ENCODE measurements at regions not wholly inside any gene's neighbourhood (a gene's known extent, or its start where the extent isn't known, plus 50 kb on each side); places are given as distances from the start of the nearest gene placed in this dataset.
"Not testable (repeated sequence)": the region's sequence is repeated elsewhere in the genome, so short reads cannot be mapped to it uniquely, and the experiment has no call there.

GRCh38 chr4:125229596-125230058 is 85.1 kb upstream of the FAT4 start:
- H3K4me3 ChIP-seq (ENCODE audit: low read depth, low read length), result no peak overlapping the region
- no peak for DNase-seq (ENCODE audit: low read depth)
- TF ChIP-seq, protein P1, sequence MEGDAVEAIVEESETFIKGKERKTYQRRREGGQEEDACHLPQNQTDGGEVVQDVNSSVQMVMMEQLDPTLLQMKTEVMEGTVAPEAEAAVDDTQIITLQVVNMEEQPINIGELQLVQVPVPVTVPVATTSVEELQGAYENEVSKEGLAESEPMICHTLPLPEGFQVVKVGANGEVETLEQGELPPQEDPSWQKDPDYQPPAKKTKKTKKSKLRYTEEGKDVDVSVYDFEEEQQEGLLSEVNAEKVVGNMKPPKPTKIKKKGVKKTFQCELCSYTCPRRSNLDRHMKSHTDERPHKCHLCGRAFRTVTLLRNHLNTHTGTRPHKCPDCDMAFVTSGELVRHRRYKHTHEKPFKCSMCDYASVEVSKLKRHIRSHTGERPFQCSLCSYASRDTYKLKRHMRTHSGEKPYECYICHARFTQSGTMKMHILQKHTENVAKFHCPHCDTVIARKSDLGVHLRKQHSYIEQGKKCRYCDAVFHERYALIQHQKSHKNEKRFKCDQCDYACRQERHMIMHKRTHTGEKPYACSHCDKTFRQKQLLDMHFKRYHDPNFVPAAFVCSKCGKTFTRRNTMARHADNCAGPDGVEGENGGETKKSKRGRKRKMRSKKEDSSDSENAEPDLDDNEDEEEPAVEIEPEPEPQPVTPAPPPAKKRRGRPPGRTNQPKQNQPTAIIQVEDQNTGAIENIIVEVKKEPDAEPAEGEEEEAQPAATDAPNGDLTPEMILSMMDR (conservative IDR thresholded peaks at IDR 0.05; ENCODE audit: low read depth, low read length), result no peak

- DNase-seq (ENCODE audit: low read depth), result no peak
- TF ChIP-seq, protein P1 (conservative IDR thresholded peaks at IDR 0.05; ENCODE audit: low read depth, low read length), result no peak
- no peak overlapping the region for H3K4me3 ChIP-seq (ENCODE audit: low read depth, low read length)
These were observed 88.9 kb upstream of the FAT4 start for GRCh38 chr4:125225806-125226205.

DNA sequence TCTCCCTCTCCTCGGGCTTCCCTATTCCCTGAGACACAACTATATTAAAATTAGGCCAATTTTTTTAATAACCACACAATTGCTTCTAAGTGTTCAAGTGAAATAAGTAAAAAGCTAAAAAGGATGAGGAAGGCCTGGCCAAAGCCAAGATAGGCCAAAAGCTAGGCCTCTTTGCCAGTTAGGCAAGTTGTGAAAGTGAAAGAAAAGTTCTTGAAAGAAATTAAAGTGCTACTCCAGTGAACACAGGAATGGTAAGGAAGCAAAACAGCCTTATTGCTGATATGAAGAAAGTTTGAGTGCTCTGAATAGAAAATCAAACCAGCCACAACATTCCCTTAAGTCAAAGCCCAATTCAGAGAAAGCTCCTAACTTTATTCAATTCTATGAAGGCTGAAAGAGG is 114.2 kb upstream of the FAT4 start:
- TF ChIP-seq, protein P1 (conservative IDR thresholded peaks at IDR 0.05; ENCODE audit: low read depth, low read length), result no peak
- no peak overlapping the region for H3K4me3 ChIP-seq (ENCODE audit: low read depth, low read length)
- DNase-seq (ENCODE audit: low read depth), result no peak

DNA sequence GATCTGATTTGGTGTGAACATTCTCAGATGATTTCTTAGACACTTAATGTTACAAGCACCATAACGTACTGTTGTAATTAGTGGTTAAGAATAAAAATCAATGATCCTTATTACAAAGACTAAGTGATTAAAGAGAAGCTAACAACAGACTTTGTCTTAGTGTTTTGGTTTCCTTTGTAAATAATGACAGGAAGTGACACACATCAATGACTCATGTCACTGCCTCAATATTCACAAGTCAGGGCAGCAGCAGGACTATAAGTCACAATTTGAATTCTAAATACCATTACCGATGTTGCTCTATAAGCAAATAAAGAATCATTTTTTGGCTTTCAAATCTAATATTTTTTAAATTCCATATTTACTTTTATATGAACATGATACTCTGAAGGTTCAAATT is 115.8 kb upstream of the FAT4 start:
- no peak for DNase-seq (ENCODE audit: low read depth)
- TF ChIP-seq, protein P1 (conservative IDR thresholded peaks at IDR 0.05; ENCODE audit: low read depth, low read length), result no peak
- H3K4me3 ChIP-seq (ENCODE audit: low read depth, low read length), result no peak overlapping the region

DNA sequence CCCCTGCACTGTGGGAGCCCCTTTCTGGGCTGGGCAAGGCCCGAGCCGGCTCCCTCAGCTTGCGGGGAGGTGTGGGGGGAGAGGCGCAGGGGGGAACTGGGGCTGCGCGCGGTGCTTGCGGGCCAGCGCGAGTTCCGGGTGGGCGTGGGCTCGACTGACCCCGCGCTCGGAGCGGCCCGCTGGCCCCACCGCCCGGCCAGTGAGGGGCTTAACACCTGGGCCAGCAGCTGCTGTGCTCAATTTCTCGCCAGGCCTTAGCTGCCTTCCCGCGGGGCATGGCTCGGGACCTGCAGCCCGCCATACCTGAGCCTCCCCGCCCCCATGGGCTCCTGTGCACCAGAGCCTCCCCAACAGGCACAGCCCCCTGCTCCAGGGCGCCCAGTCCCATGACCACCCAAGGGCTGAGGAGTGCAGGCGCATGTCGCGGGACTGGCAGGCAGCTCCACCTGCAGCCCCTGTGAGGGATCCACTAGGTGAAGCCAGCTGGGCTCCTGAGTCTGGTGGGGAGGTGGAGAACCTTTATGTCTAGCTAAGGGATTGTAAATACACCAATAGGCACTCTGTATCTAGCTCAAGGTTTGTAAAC is 122.8 kb upstream of the FAT4 start:
- not testable (repeated sequence) for DNase-seq (ENCODE audit: low read depth); H3K4me3 ChIP-seq (ENCODE audit: low read depth, low read length)

DNA sequence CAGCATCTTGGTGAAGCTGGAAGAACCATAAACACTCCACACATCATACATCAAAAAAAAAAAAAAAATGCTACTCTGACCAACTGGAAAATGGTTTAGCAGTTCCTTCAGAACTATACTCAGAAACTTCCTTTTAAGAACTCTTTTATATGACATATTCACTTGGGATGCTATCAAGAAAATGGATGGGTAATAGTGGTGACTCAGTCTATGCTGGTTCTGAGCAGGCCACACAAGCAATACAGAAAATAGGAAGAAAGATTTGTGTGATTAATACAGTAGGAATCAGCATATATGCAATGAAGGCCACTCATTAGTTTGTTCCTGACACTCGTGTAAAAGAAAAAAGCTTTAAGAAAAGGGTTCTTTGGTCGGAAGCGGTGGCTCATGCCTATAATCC is 123.5 kb upstream of the FAT4 start:
- TF ChIP-seq, protein P1 (conservative IDR thresholded peaks at IDR 0.05; ENCODE audit: low read depth, low read length), result no peak
- DNase-seq (ENCODE audit: low read depth), result no peak
- no peak overlapping the region for H3K4me3 ChIP-seq (ENCODE audit: low read depth, low read length)

- DNase-seq (ENCODE audit: low read depth), result no peak
- TF ChIP-seq, protein P1 (conservative IDR thresholded peaks at IDR 0.05; ENCODE audit: low read depth, low read length), result no peak
These were observed 127.3 kb upstream of the FAT4 start for GRCh38 chr4:125187226-125188176.

More at GRCh38 chr4:125187226-125188176, 127.3 kb upstream of the FAT4 start:
- no peak overlapping the region for H3K4me3 ChIP-seq (ENCODE audit: low read depth, low read length)

Measured in epithelial cell of proximal tubule (primary cell).